ENCODE measurements at regions not wholly inside any gene's neighbourhood (a gene's known extent, or its start where the extent isn't known, plus 50 kb on each side); places are given as distances from the start of the nearest gene placed in this dataset.

GRCh38 chr21:38911484-38912101 is 105.9 kb downstream of the ETS2 start:
- TF ChIP-seq CTCF (IDR thresholded peaks at IDR 0.05) (no peak), POLR2AphosphoS5 (IDR thresholded peaks at IDR 0.05; ENCODE audit: low read depth, low read length) (no peak), REST (IDR thresholded peaks at IDR 0.05; ENCODE audit: insufficient read depth in 1 of 2, low read depth in 2 of 2, low read length in 1 of 2) (no peak), SIN3A (IDR thresholded peaks at IDR 0.05; ENCODE audit: borderline replicate concordance, insufficient read depth, low read depth, low read length) (no peak)
